ENCODE measurements at regions not wholly inside any gene's neighbourhood (a gene's known extent, or its start where the extent isn't known, plus 50 kb on each side); places are given as distances from the start of the nearest gene placed in this dataset.

- no peaks in the 10 kb centered on the region for H3K9me3 Mint-ChIP-seq
- TF ChIP-seq CTCF (IDR thresholded peaks at IDR 0.05; ENCODE audit: unreplicated experiment in 3 of 3), result no peak
- peak overlapping the region in 1 of 3 experiments; percentile 63 for H3K4me3 Mint-ChIP-seq
- peaks cover 53% of the 10 kb centered on the region for H3K4me1 Mint-ChIP-seq
- H3K36me3 Mint-ChIP-seq (ENCODE audit: low read depth), result no peaks in the 10 kb centered on the region
- no peaks in the 10 kb centered on the region for H3K27me3 Mint-ChIP-seq (ENCODE audit: low read depth)
- peak overlapping the region; percentile 73 to 94 (median 89) for H3K27ac Mint-ChIP-seq
These were observed 158.4 kb upstream of the NRP1 start for GRCh38 chr10:33492701-33493345.

- Mint-ChIP-seq H3K4me1 (peaks cover 64% of the 10 kb centered on the region), H3K9me3 (no peaks in the 10 kb centered on the region), H3K4me3 (peak overlapping the region in 1 of 3 experiments; percentile 18), H3K27me3 (ENCODE audit: low read depth) (peaks cover 4% of the 10 kb centered on the region), H3K36me3 (ENCODE audit: low read depth) (no peaks in the 10 kb centered on the region), H3K27ac (peak overlapping the region; percentile 87 to 93 (median 93))
- no peak for TF ChIP-seq CTCF (IDR thresholded peaks at IDR 0.05; ENCODE audit: unreplicated experiment in 3 of 3)
These were observed 155.2 kb upstream of the NRP1 start for GRCh38 chr10:33489501-33490176.

GRCh38 chr10:33487014-33487776, 152.7 kb upstream of the NRP1 start:
- peaks cover 58% of the 10 kb centered on the region for H3K4me1 Mint-ChIP-seq
- H3K27me3 Mint-ChIP-seq (ENCODE audit: low read depth), result peaks cover 4% of the 10 kb centered on the region
- peak overlapping the region in 2 of 3 experiments; percentile 65 to 72 for H3K27ac Mint-ChIP-seq
- H3K9me3 Mint-ChIP-seq, result no peaks in the 10 kb centered on the region
- TF ChIP-seq CTCF (IDR thresholded peaks at IDR 0.05; ENCODE audit: unreplicated experiment in 3 of 3), result no peak
- no peaks in the 10 kb centered on the region for H3K36me3 Mint-ChIP-seq (ENCODE audit: low read depth)
- no peak overlapping the region for H3K4me3 Mint-ChIP-seq

- Mint-ChIP-seq H3K4me1 (peaks cover 56% of the 10 kb centered on the region), H3K27ac (peak overlapping the region in 2 of 3 experiments; percentile 4 to 80), H3K4me3 (no peak overlapping the region), H3K27me3 (ENCODE audit: low read depth) (peaks cover 4% of the 10 kb centered on the region), H3K9me3 (no peaks in the 10 kb centered on the region), H3K36me3 (ENCODE audit: low read depth) (no peaks in the 10 kb centered on the region)
- no peak for TF ChIP-seq CTCF (IDR thresholded peaks at IDR 0.05; ENCODE audit: unreplicated experiment in 3 of 3)
These were observed 150.8 kb upstream of the NRP1 start for GRCh38 chr10:33485276-33485675.

GRCh38 chr10:33484787-33485186, 150.3 kb upstream of the NRP1 start:
- H3K9me3 Mint-ChIP-seq, result no peaks in the 10 kb centered on the region
- peaks cover 52% of the 10 kb centered on the region for H3K4me1 Mint-ChIP-seq
- peaks cover 4% of the 10 kb centered on the region for H3K27me3 Mint-ChIP-seq (ENCODE audit: low read depth)
- H3K36me3 Mint-ChIP-seq (ENCODE audit: low read depth), result no peaks in the 10 kb centered on the region
- H3K4me3 Mint-ChIP-seq, result no peak overlapping the region
- no peak for TF ChIP-seq CTCF (IDR thresholded peaks at IDR 0.05; ENCODE audit: unreplicated experiment in 3 of 3)
- H3K27ac Mint-ChIP-seq, result peak overlapping the region in 2 of 3 experiments; percentile 4 to 80

Measured in nephron (organoid).